Peyer's patch (tissue), 4 donors: ENCODE measurements at regions not wholly inside any gene's neighbourhood (a gene's known extent, or its start where the extent isn't known, plus 50 kb on each side); places are given as distances from the start of the nearest gene placed in this dataset.
"Not testable (repeated sequence)": the region's sequence is repeated elsewhere in the genome, so short reads cannot be mapped to it uniquely, and the experiment has no call there.

ENCODE experiments used
- POLR2A ChIP-seq, 2 donors: fragments of 450-650 bp; IDR thresholded peaks; one replicate each; pipeline ENCODE4 v1.5.1; 2017; ENCODE audit warnings: antibody characterized with exemption in 2 of 2, mild to moderate bottlenecking in 2 of 2, moderate library complexity in 2 of 2
- TF ChIP-seq, protein P1 (sequence below), 6 experiments: fragments of 450-650 bp in 4 of 6; fragments of 200-600 bp in 2 of 6; sonication (generic) in 1 of 6; IDR thresholded peaks; one replicate each; pipeline ENCODE4 v1.5.1; 2017 to 2019; ENCODE audit warnings: antibody characterized with exemption in 6 of 6, mild to moderate bottlenecking in 3 of 6, moderate library complexity in 1 of 6

DNA sequence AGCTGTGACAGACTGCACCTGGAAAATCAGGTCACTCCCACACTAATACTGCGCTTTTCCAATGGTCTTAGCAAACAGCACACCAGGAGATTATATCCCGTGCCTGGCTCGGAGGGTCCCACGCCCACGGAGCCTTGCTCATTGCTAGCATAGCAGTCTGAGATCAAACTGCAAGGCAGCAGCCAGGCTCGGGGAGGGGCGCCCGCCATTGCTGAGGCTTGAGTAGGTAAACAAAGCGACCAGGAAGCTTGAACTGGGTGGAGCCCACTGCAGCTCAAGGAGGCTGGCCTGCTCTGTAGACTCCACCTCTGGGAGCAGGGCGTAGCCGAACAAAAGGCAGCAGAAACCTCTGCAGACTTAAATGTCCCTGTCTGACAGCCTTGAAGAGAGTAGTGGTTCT, 121.8 kb upstream of the WDR75 start:
- TF ChIP-seq, protein P1, sequence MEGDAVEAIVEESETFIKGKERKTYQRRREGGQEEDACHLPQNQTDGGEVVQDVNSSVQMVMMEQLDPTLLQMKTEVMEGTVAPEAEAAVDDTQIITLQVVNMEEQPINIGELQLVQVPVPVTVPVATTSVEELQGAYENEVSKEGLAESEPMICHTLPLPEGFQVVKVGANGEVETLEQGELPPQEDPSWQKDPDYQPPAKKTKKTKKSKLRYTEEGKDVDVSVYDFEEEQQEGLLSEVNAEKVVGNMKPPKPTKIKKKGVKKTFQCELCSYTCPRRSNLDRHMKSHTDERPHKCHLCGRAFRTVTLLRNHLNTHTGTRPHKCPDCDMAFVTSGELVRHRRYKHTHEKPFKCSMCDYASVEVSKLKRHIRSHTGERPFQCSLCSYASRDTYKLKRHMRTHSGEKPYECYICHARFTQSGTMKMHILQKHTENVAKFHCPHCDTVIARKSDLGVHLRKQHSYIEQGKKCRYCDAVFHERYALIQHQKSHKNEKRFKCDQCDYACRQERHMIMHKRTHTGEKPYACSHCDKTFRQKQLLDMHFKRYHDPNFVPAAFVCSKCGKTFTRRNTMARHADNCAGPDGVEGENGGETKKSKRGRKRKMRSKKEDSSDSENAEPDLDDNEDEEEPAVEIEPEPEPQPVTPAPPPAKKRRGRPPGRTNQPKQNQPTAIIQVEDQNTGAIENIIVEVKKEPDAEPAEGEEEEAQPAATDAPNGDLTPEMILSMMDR (IDR thresholded peaks at IDR 0.05) = not testable (repeated sequence)
- not testable (repeated sequence) for TF ChIP-seq POLR2A (IDR thresholded peaks at IDR 0.05)
